GM20000 (cell line): ENCODE measurements at regions not wholly inside any gene's neighbourhood (a gene's known extent, or its start where the extent isn't known, plus 50 kb on each side); places are given as distances from the start of the nearest gene placed in this dataset.
"Not testable (repeated sequence)": the region's sequence is repeated elsewhere in the genome, so short reads cannot be mapped to it uniquely, and the experiment has no call there.

ENCODE experiments used
- DNase-seq: peaks from one replicate; pipeline ENCODE4 v3.0.0; 2012; ENCODE audit warnings: low spot score
- CTCF ChIP-seq: IDR thresholded peaks from 2 replicates; pipeline ENCODE4 v1.5.1; 2012; ENCODE audit warnings: mild to moderate bottlenecking, control low read depth; ENCODE audit errors: extremely low read depth, missing control alignments

GRCh38 chr3:5717254-5717653 lies 529.7 kb downstream of the EDEM1 start:
- TF ChIP-seq CTCF = no peak
- DNase-seq = no peak

- not testable (repeated sequence) for DNase-seq
These were observed 532.2 kb downstream of the EDEM1 start for GRCh38 chr3:5719668-5720067.

GRCh38 chr3:5725801-5726200 lies 538.3 kb downstream of the EDEM1 start:
- TF ChIP-seq CTCF = no peak
- no peak for DNase-seq

GRCh38 chr3:5726621-5727020 lies 539.1 kb downstream of the EDEM1 start:
- DNase-seq = no peak
- TF ChIP-seq CTCF = no peak

- no peak for DNase-seq
- TF ChIP-seq CTCF = no peak
These were observed 540.4 kb downstream of the EDEM1 start for GRCh38 chr3:5727743-5728484.

GRCh38 chr3:5729852-5730251 lies 542.3 kb downstream of the EDEM1 start:
- DNase-seq = no peak
- TF ChIP-seq CTCF = no peak

- no peak for TF ChIP-seq CTCF
These were observed 543.6 kb downstream of the EDEM1 start for GRCh38 chr3:5731100-5731499.

GRCh38 chr3:5732081-5732480 lies 544.6 kb downstream of the EDEM1 start:
- no peak for TF ChIP-seq CTCF

More at GRCh38 chr3:5731100-5731499, 543.6 kb downstream of the EDEM1 start:
- DNase-seq = peak; percentile 6

More at GRCh38 chr3:5732081-5732480, 544.6 kb downstream of the EDEM1 start:
- DNase-seq = no peak
